Tibial nerve (tissue), 4 donors: ENCODE measurements at regions not wholly inside any gene's neighbourhood (a gene's known extent, or its start where the extent isn't known, plus 50 kb on each side); places are given as distances from the start of the nearest gene placed in this dataset.

Experiments used
- DNase-seq, 2 donors: peaks; one replicate each; pipeline ENCODE4 v3.0.0-alpha.2; 2019; ENCODE audit warnings: low spot score in 2 of 2
- H3K27ac ChIP-seq, 4 donors: fragments of 200-600 bp; sonication (generic) in 3 of 4; one replicate each; pipeline ENCODE4 v1.5.1; 2017 to 2019; ENCODE audit warnings: mild to moderate bottlenecking in 1 of 4
- H3K27me3 ChIP-seq, 2 donors: fragments of 200-600 bp; sonication (generic) in 1 of 2; one replicate each; pipeline versions ENCODE4 v1.5.1 to v1.6.0; 2017 to 2019
- H3K36me3 ChIP-seq, 3 donors: fragments of 200-600 bp; sonication (generic); one replicate each; pipeline ENCODE4 v1.5.1; 2018 to 2019
- H3K4me1 ChIP-seq, 4 donors: fragments of 200-600 bp; sonication (generic) in 3 of 4; one replicate each; pipeline ENCODE4 v1.5.1; 2017 to 2019
- H3K4me3 ChIP-seq, 4 donors: fragments of 200-600 bp; sonication (generic) in 3 of 4; one replicate each; pipeline ENCODE4 v1.5.1; 2017 to 2019; ENCODE audit warnings: mild to moderate bottlenecking in 1 of 4, moderate library complexity in 1 of 4
- H3K9me3 ChIP-seq, 4 donors: fragments of 200-600 bp; sonication (generic) in 3 of 4; one replicate each; pipeline ENCODE4 v1.5.1; 2017 to 2019
- CTCF ChIP-seq, 5 experiments: fragments of 200-600 bp in 3 of 5; fragments of 450-650 bp in 2 of 5; sonication (generic) in 3 of 5; IDR thresholded peaks; one replicate each; pipeline ENCODE4 v1.5.1; 2016 to 2019; ENCODE audit warnings: antibody characterized with exemption in 5 of 5, mild to moderate bottlenecking in 3 of 5, moderate library complexity in 2 of 5
- EP300 ChIP-seq, 2 donors: sonication (generic); formaldehyde crosslinking; IDR thresholded peaks; one replicate each; pipeline ENCODE4 v1.6.1; 2017; ENCODE audit warnings: antibody characterized with exemption in 2 of 2, mild to moderate bottlenecking in 1 of 2
- POLR2A ChIP-seq, 2 donors: fragments of 450-650 bp; IDR thresholded peaks; one replicate each; pipeline ENCODE4 v1.6.1; 2017; ENCODE audit warnings: antibody characterized with exemption in 2 of 2, mild to moderate bottlenecking in 2 of 2, moderate library complexity in 2 of 2
- WGBS, 2 donors: methylation state at CpG; one replicate each; pipeline ENCODE4 v1.1.5; 2018; 5-methylcytosine and 5-hydroxymethylcytosine counted together

DNA sequence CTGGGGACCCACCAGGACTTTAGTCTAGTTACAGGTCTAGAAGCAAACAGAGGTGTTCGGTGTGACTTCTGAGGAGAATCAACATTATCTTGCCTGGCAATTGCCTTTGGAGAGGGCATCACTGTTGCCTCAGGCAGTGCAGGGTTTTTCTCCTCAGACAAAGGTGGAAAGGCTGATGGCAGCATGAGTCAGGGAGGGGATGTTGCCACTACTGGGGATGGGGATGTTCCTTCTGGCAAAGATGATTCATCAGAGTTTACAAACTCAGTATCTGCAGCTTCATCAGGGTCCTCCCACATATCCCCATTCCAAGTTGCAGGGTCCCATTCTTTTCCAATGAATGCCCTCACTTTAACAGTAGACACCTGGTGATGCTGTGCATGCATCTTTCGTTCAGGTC lies 91.3 kb upstream of the GALNTL6 start:
- TF ChIP-seq EP300 (IDR thresholded peaks at IDR 0.05) (no peak), CTCF (IDR thresholded peaks at IDR 0.05) (no peak), POLR2A (IDR thresholded peaks at IDR 0.05) (no peak)

GRCh38 chr4:171719691-171720090 lies 93.5 kb upstream of the GALNTL6 start:
- no peak for TF ChIP-seq CTCF (IDR thresholded peaks at IDR 0.05)
- TF ChIP-seq EP300 (IDR thresholded peaks at IDR 0.05) = no peak
- no peak for TF ChIP-seq POLR2A (IDR thresholded peaks at IDR 0.05)
- Histone ChIP-seq H3K4me3 (no peak overlapping the region), H3K36me3 (no peaks in the 10 kb centered on the region), H3K27ac (no peak overlapping the region), H3K9me3 (peaks cover 0 to 9% (median 0%) of the 10 kb centered on the region in 4 donors), H3K4me1 (no peaks in the 10 kb centered on the region), H3K27me3 (no peaks in the 10 kb centered on the region)
- no peak for DNase-seq
- WGBS, 2 donors = 21 to 32% methylated on average over 2 of the region's 2 CpGs

More for the DNA sequence above, 91.3 kb upstream of the GALNTL6 start:
- WGBS, 2 donors = 83 to 87% methylated on average over 2 of the region's 2 CpGs
- no peaks in the 10 kb centered on the region for H3K36me3 ChIP-seq
- no peak overlapping the region for H3K27ac ChIP-seq
- H3K4me3 ChIP-seq = no peak overlapping the region
- H3K4me1 ChIP-seq = no peaks in the 10 kb centered on the region
- no peaks in the 10 kb centered on the region for H3K27me3 ChIP-seq
- peaks cover 0 to 1% (median 0%) of the 10 kb centered on the region in 4 donors for H3K9me3 ChIP-seq
- no peak for DNase-seq

DNA sequence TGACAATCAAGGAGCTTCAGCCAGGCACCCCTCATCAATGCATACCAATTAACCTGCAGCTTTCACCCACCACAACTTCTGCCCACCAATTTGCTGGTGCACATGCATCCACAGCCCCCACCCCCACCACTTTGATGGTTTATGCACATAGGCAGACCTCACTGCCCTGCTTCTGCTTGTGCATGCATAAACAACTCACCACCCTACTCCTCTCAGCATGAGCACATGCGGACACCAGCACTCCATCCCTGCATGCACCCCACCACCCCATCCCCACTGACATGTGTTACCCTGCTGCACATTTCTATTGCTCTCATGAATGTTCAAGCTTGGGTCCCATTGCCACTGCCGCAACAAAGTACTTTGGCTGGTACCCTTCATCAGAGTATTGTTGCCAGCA lies 94.5 kb upstream of the GALNTL6 start:
- Histone ChIP-seq H3K27ac (no peak overlapping the region), H3K4me3 (no peak overlapping the region), H3K9me3 (peaks cover 0 to 9% (median 0%) of the 10 kb centered on the region in 4 donors), H3K4me1 (no peaks in the 10 kb centered on the region), H3K27me3 (no peaks in the 10 kb centered on the region), H3K36me3 (no peaks in the 10 kb centered on the region)
- no peak for DNase-seq
- 78 to 100% methylated on average over 2 of the region's 2 CpGs for WGBS, 2 donors
- TF ChIP-seq POLR2A (IDR thresholded peaks at IDR 0.05) (no peak), CTCF (IDR thresholded peaks at IDR 0.05) (no peak), EP300 (IDR thresholded peaks at IDR 0.05) (no peak)

DNA sequence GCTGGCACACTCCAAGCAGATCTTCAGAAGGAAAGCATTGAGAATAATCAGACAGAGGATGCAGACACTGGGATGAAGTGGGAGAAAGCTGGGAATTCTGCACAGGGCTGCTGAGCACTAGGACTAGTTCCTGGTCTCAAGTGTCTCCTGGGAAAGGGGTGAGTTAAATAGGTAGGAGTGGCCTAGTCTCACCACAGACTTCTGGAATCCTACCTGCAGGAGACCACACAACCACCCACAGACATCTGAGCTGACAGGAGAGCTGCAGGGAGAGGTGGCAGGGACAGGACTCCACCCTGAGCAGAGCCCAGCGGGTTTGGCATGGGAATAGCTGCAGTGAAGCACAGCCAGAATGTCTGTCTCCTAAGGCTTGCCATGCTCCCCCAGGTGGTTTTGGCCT lies 95.1 kb upstream of the GALNTL6 start:
- 78 to 89% methylated on average over 1 of the region's 1 CpG for WGBS, 2 donors
- no peak overlapping the region for H3K4me3 ChIP-seq
- TF ChIP-seq POLR2A (IDR thresholded peaks at IDR 0.05) (no peak), CTCF (IDR thresholded peaks at IDR 0.05) (no peak), EP300 (IDR thresholded peaks at IDR 0.05) (no peak)
- no peak overlapping the region for H3K27ac ChIP-seq
- H3K9me3 ChIP-seq = peaks cover 0 to 9% (median 0%) of the 10 kb centered on the region in 4 donors
- H3K36me3 ChIP-seq = no peaks in the 10 kb centered on the region
- H3K27me3 ChIP-seq = no peaks in the 10 kb centered on the region
- no peaks in the 10 kb centered on the region for H3K4me1 ChIP-seq
- no peak for DNase-seq

DNA sequence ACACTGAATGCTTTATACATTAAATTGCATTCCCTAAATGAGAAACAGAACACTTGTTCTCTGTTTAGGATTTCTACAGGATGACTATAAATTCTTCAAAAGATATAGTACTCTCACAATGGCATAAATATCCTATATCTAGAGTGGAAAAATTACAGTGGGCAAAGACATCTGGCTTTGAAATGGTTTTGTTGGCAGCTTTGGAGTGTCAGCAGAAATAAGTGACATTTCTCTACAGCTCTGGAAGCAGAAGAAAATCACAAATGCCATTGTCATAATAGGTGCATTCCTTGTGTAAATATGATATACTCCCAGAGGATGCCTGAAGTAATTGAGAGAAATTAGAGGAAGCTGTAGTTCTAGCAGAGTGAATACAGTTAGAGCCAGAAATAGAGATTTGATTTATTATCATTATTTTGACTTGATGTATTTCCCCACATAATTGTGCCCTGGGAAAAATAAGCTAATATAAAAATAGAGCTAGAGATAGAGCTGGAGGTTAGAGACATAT lies 95.9 kb upstream of the GALNTL6 start:
- Histone ChIP-seq H3K27me3 (no peaks in the 10 kb centered on the region), H3K27ac (no peak overlapping the region), H3K4me1 (no peaks in the 10 kb centered on the region), H3K9me3 (peaks cover 0 to 9% (median 0%) of the 10 kb centered on the region in 4 donors), H3K36me3 (no peaks in the 10 kb centered on the region), H3K4me3 (no peak overlapping the region)
- TF ChIP-seq EP300 (IDR thresholded peaks at IDR 0.05) = no peak
- TF ChIP-seq POLR2A (IDR thresholded peaks at IDR 0.05) = no peak
- no peak for TF ChIP-seq CTCF (IDR thresholded peaks at IDR 0.05)
- DNase-seq = no peak
